K562 (cell line): ENCODE measurements at regions not wholly inside any gene's neighbourhood (a gene's known extent, or its start where the extent isn't known, plus 50 kb on each side); places are given as distances from the start of the nearest gene placed in this dataset.

Source experiments
- ATF6 ChIP-seq: sonication (generic); formaldehyde crosslinking; IDR thresholded peaks from 2 replicates; pipeline ENCODE4 v1.4.0; 2020; ENCODE audit warnings: mild to moderate bottlenecking, missing genetic modification reagents
- CAMTA2 ChIP-seq: fragments of 250-450 bp; sonication (Bioruptor Pico); conservative IDR thresholded peaks from 2 replicates; pipeline ENCODE4 v1.5.1; 2022
- CCAR2 ChIP-seq: fragments of 200-400 bp; formaldehyde crosslinking; IDR thresholded peaks from 2 replicates; pipeline ENCODE4 v1.6.1; 2017; ENCODE audit warnings: mild to moderate bottlenecking, low read depth, low read length
- COPS2 ChIP-seq: fragments of 450-650 bp; conservative IDR thresholded peaks from 2 replicates; pipeline ENCODE4 v1.6.1; 2016; ENCODE audit warnings: mild to moderate bottlenecking, moderate library complexity
- ETS1 ChIP-seq: conservative IDR thresholded peaks from 2 replicates; pipeline ENCODE4 v1.6.1; 2011; ENCODE audit warnings: low read depth, mild to moderate bottlenecking, low read length; ENCODE audit not compliant: control insufficient read depth
- GTF2B ChIP-seq: IDR thresholded peaks from 2 replicates; pipeline ENCODE4 v1.6.1; 2011; ENCODE audit not compliant: insufficient read length; ENCODE audit errors: extremely low read depth
- HCFC1 ChIP-seq: IDR thresholded peaks from 2 replicates; pipeline ENCODE4 v1.6.1; 2012; ENCODE audit warnings: low read depth, low read length, improper control_type of control experiment
- HMGN3 ChIP-seq: IDR thresholded peaks from 2 replicates; pipeline ENCODE4 v1.6.1; 2011; ENCODE audit warnings: borderline replicate concordance, low read depth, mild to moderate bottlenecking, mixed read lengths, low read length; ENCODE audit not compliant: insufficient read length; ENCODE audit errors: extremely low read depth
- KDM1A ChIP-seq, 2 experiments: fragments of 450-650 bp; IDR thresholded peaks; 2 replicates each; pipeline ENCODE4 v1.6.1; 2016; ENCODE audit warnings: mild to moderate bottlenecking in 2 of 2
- KDM5B ChIP-seq: fragments of 200-600 bp; sonication (generic); IDR thresholded peaks from 2 replicates; pipeline ENCODE4 v1.6.1; 2012; ENCODE audit warnings: low read depth, mild to moderate bottlenecking, moderate library complexity, low read length, control low read depth, inconsistent platforms; ENCODE audit not compliant: insufficient replicate concordance
- KLF13 ChIP-seq: fragments of 450-650 bp; IDR thresholded peaks from 2 replicates; pipeline ENCODE4 v1.6.1; 2016; ENCODE audit warnings: missing genetic modification characterization, low read depth, mild to moderate bottlenecking, missing compliant biosample characterization, moderate library complexity, borderline replicate concordance
- MAFG ChIP-seq: fragments of 450-650 bp; conservative IDR thresholded peaks from 2 replicates; pipeline ENCODE4 v1.6.1; 2016; ENCODE audit warnings: missing genetic modification characterization, missing compliant biosample characterization
- MEF2A ChIP-seq: IDR thresholded peaks from 2 replicates; pipeline ENCODE4 v1.6.1; 2011; ENCODE audit warnings: low read depth, mild to moderate bottlenecking, low read length, moderate library complexity; ENCODE audit not compliant: control insufficient read depth
- MTA2 ChIP-seq: fragments of 450-650 bp; IDR thresholded peaks from 2 replicates; pipeline ENCODE4 v1.6.1; 2016; ENCODE audit warnings: low read depth
- RNF2 ChIP-seq: sonication (generic); IDR thresholded peaks from 2 replicates; pipeline ENCODE4 v1.6.1; 2016
- ZNF212 ChIP-seq: fragments of 450-650 bp; formaldehyde crosslinking; IDR thresholded peaks from 2 replicates; pipeline ENCODE4 v1.4.0; 2020; ENCODE audit warnings: mild to moderate bottlenecking
- ZNF324 ChIP-seq: fragments of 250-450 bp; sonication (Bioruptor Pico); IDR thresholded peaks from 2 replicates; pipeline ENCODE4 v1.4.0; 2020; ENCODE audit warnings: mild to moderate bottlenecking
- ZSCAN29 ChIP-seq: fragments of 450-650 bp; IDR thresholded peaks from 2 replicates; pipeline ENCODE4 v1.6.1; 2017
- TF ChIP-seq, protein P1 (sequence below), 2 experiments: IDR thresholded peaks; 2 replicates each; pipeline ENCODE4 v1.6.1; 2012; ENCODE audit warnings: improper control_type of control experiment in 2 of 2, low read depth in 2 of 2, low read length in 2 of 2, borderline replicate concordance in 1 of 2
- TF ChIP-seq, protein P2 (sequence below): fragments of 250-450 bp; sonication (Bioruptor Pico); IDR thresholded peaks from 2 replicates; pipeline ENCODE4 v1.9.0; 2021; ENCODE audit warnings: mild to moderate bottlenecking
- TF ChIP-seq, protein P3 (sequence below): fragments of 250-450 bp; sonication (Bioruptor Pico); IDR thresholded peaks from 2 replicates; pipeline ENCODE4 v1.8.0; 2022; ENCODE audit warnings: inconsistent platforms

- TF ChIP-seq ZSCAN29 (no peak), RNF2 (peak; percentile 74), KLF13 (no peak), ETS1 (no peak), HCFC1 (no peak), ZNF324 (no peak), ZNF212 (CRISPR knock-in tag) (no peak), CCAR2 (no peak), ATF6 (no peak), MAFG (tag) (no peak), MTA2 (peak; percentile 64; the same call in 1 of the 2 replicates), MEF2A (no peak), GTF2B (no peak), COPS2 (no peak), KDM5B (no peak), HMGN3 (no peak), CAMTA2 (CRISPR knock-in tag) (no peak), KDM1A (IDR thresholded peaks at IDR 0.05) (peak; percentile 68 to 70; a peak in 3 of 4 replicates)
- TF ChIP-seq, protein P1, sequence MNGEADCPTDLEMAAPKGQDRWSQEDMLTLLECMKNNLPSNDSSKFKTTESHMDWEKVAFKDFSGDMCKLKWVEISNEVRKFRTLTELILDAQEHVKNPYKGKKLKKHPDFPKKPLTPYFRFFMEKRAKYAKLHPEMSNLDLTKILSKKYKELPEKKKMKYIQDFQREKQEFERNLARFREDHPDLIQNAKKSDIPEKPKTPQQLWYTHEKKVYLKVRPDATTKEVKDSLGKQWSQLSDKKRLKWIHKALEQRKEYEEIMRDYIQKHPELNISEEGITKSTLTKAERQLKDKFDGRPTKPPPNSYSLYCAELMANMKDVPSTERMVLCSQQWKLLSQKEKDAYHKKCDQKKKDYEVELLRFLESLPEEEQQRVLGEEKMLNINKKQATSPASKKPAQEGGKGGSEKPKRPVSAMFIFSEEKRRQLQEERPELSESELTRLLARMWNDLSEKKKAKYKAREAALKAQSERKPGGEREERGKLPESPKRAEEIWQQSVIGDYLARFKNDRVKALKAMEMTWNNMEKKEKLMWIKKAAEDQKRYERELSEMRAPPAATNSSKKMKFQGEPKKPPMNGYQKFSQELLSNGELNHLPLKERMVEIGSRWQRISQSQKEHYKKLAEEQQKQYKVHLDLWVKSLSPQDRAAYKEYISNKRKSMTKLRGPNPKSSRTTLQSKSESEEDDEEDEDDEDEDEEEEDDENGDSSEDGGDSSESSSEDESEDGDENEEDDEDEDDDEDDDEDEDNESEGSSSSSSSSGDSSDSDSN (IDR thresholded peaks at IDR 0.05; ENCODE audit: borderline replicate concordance in 1 of 2, low read depth in 2 of 2, low read length in 2 of 2), result no peak
- TF ChIP-seq, protein P2, sequence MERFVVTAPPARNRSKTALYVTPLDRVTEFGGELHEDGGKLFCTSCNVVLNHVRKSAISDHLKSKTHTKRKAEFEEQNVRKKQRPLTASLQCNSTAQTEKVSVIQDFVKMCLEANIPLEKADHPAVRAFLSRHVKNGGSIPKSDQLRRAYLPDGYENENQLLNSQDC (CRISPR knock-in tag), result no peak
- TF ChIP-seq, protein P3, sequence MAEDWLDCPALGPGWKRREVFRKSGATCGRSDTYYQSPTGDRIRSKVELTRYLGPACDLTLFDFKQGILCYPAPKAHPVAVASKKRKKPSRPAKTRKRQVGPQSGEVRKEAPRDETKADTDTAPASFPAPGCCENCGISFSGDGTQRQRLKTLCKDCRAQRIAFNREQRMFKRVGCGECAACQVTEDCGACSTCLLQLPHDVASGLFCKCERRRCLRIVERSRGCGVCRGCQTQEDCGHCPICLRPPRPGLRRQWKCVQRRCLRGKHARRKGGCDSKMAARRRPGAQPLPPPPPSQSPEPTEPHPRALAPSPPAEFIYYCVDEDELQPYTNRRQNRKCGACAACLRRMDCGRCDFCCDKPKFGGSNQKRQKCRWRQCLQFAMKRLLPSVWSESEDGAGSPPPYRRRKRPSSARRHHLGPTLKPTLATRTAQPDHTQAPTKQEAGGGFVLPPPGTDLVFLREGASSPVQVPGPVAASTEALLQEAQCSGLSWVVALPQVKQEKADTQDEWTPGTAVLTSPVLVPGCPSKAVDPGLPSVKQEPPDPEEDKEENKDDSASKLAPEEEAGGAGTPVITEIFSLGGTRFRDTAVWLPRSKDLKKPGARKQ (CRISPR knock-in tag), result no peak
Observed at GRCh38 chr7:47685712-47686376, 103.9 kb upstream of the TNS3 start (continued).
